Activated T-helper 1 cell treated with anti-CD3 and anti-CD28 coated beads, Interleukin-12 subunit alpha, Interleukin-12 subunit beta, Interleukin-2, Interleukin-4 antibody, amounts not matched to agents 30 ng/mL and 10 ng/mL and 1 ng/mL, durations not matched to agents 14 hours and 24 hours and 36 hours (primary cell): ENCODE measurements at regions not wholly inside any gene's neighbourhood (a gene's known extent, or its start where the extent isn't known, plus 50 kb on each side); places are given as distances from the start of the nearest gene placed in this dataset.
"Not testable (repeated sequence)": the region's sequence is repeated elsewhere in the genome, so short reads cannot be mapped to it uniquely, and the experiment has no call there.

Experiments
- DNase-seq: peaks from one replicate; pipeline ENCODE4 v3.0.0; 2021; ENCODE audit warnings: low spot score
- H3K27ac Mint-ChIP-seq: one replicate; pipeline ENCODE4 v1.8.0; 2021; ENCODE audit warnings: mild to moderate bottlenecking, mixed read lengths
- H3K27me3 Mint-ChIP-seq: one replicate; pipeline ENCODE4 v1.8.0; 2022; ENCODE audit warnings: mild to moderate bottlenecking, moderate library complexity, mixed read lengths; ENCODE audit not compliant: insufficient read depth
- H3K36me3 Mint-ChIP-seq: one replicate; pipeline ENCODE4 v1.8.0; 2021; ENCODE audit warnings: low read depth, mixed read lengths
- H3K4me1 Mint-ChIP-seq: one replicate; pipeline ENCODE4 v1.8.0; 2021; ENCODE audit warnings: low read depth, mixed read lengths
- H3K4me3 Mint-ChIP-seq: one replicate; pipeline ENCODE4 v1.8.0; 2021; ENCODE audit warnings: mild to moderate bottlenecking, moderate library complexity, mixed read lengths
- H3K9me3 Mint-ChIP-seq: one replicate; pipeline ENCODE4 v1.8.0; 2021; ENCODE audit warnings: mixed read lengths
- intact Hi-C: fragments of 100-400 bp; cut with micrococcal nuclease; formaldehyde crosslinking; loops from one replicate; pipeline ENCODE4 v1.15.1; 2024

DNA sequence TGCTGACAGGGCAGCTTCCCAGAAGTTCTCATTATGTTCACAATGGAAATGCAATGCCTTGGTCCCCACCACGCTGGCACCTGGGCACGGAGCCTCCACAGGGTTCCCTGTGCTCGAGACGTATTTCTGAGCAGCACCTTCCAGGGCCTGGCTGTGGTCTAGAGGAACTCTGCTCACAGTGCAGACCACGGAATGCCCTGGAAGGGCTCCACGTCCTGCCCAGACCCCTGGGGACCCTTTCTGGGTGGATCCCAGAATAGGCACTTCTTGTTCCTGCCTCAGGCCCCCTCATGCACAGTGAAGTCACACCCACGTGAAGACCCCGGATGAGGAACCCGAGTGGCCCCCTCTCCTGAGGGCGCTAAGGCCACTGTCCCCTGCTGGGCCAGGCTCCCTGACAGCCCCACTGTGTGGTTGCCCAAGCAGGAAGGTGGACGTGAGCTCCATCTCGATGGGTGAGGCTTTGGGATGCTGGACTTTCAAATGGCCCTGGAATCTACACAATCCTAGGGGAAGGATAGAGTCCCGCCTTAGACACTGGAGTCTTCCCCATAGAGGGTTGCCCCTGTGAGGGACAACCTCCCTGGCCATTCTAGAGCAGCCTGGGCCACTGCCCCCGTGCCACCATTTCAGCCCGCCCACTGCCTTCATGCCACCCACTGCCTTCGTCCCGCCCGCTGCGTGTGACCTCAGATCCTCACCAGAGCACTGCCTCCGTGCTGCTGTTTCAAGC is 1106.8 kb downstream of the BRD1 start:
- Mint-ChIP-seq H3K36me3 (no peaks in the 10 kb centered on the region), H3K4me3 (no peak overlapping the region)

GRCh38 chr22:48719978-48720661 is 1107.6 kb downstream of the BRD1 start:
- no peak overlapping the region for H3K27ac Mint-ChIP-seq
- intact Hi-C loops = no loop called here
- DNase-seq = no peak

More for the DNA sequence above, 1106.8 kb downstream of the BRD1 start:
- H3K27me3 Mint-ChIP-seq = no peaks in the 10 kb centered on the region
- no peak overlapping the region for H3K27ac Mint-ChIP-seq
- no peaks in the 10 kb centered on the region for H3K4me1 Mint-ChIP-seq
- H3K9me3 Mint-ChIP-seq = peaks cover 9% of the 10 kb centered on the region
- intact Hi-C loops = no loop called here
- DNase-seq = no peak

GRCh38 chr22:48718818-48719500 is 1108.7 kb downstream of the BRD1 start:
- Mint-ChIP-seq H3K4me3 (no peak overlapping the region), H3K36me3 (no peaks in the 10 kb centered on the region), H3K27me3 (no peaks in the 10 kb centered on the region), H3K9me3 (peaks cover 7% of the 10 kb centered on the region), H3K27ac (no peak overlapping the region), H3K4me1 (no peaks in the 10 kb centered on the region)
- no peak for DNase-seq
- intact Hi-C loops = no loop called here

More at GRCh38 chr22:48719978-48720661, 1107.6 kb downstream of the BRD1 start:
- no peak overlapping the region for H3K4me3 Mint-ChIP-seq
- H3K9me3 Mint-ChIP-seq = peaks cover 7% of the 10 kb centered on the region
- no peaks in the 10 kb centered on the region for H3K36me3 Mint-ChIP-seq
- H3K27me3 Mint-ChIP-seq = no peaks in the 10 kb centered on the region
- H3K4me1 Mint-ChIP-seq = no peaks in the 10 kb centered on the region

GRCh38 chr22:48717883-48718817 is 1109.5 kb downstream of the BRD1 start:
- Mint-ChIP-seq H3K36me3 (no peaks in the 10 kb centered on the region), H3K27me3 (no peaks in the 10 kb centered on the region)
- no peak for DNase-seq

GRCh38 chr22:48717076-48717810 is 1110.4 kb downstream of the BRD1 start:
- no peaks in the 10 kb centered on the region for H3K36me3 Mint-ChIP-seq
- H3K9me3 Mint-ChIP-seq = peaks cover 7% of the 10 kb centered on the region
- no peak overlapping the region for H3K4me3 Mint-ChIP-seq
- H3K27me3 Mint-ChIP-seq = no peaks in the 10 kb centered on the region
- intact Hi-C loops = no loop called here
- H3K27ac Mint-ChIP-seq = no peak overlapping the region
- no peaks in the 10 kb centered on the region for H3K4me1 Mint-ChIP-seq
- no peak for DNase-seq

More at GRCh38 chr22:48717883-48718817, 1109.5 kb downstream of the BRD1 start:
- Mint-ChIP-seq H3K27ac (no peak overlapping the region), H3K9me3 (peaks cover 7% of the 10 kb centered on the region), H3K4me3 (no peak overlapping the region), H3K4me1 (no peaks in the 10 kb centered on the region)
- intact Hi-C loops = no loop called here

DNA sequence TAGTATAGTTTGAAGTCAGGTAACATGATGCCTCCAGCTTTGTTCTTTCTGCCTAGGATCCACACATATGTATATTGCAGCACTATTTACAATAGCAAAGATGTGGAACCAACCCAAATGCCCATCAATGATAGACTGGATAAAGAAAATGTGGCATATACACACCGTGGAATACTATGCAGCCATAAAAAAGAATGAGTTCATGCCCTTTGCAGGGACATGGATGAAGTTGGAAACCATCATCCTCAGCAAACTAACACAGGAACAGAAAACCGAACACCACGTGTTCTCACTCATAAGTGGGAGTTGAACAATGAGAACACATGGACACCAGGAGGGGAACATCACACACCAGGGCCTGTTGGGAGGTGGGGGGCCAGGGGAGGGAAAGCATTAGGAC is 1111.5 kb downstream of the BRD1 start:
- H3K4me1 Mint-ChIP-seq, H3K36me3 Mint-ChIP-seq, H3K4me3 Mint-ChIP-seq, DNase-seq, H3K27ac Mint-ChIP-seq, intact Hi-C loops, H3K27me3 Mint-ChIP-seq, H3K9me3 Mint-ChIP-seq: not testable (repeated sequence)

- Mint-ChIP-seq H3K27ac (no peak overlapping the region), H3K4me3 (no peak overlapping the region), H3K9me3 (peaks cover 7% of the 10 kb centered on the region), H3K4me1 (no peaks in the 10 kb centered on the region), H3K27me3 (no peaks in the 10 kb centered on the region), H3K36me3 (no peaks in the 10 kb centered on the region)
- intact Hi-C loops = no loop called here
- no peak for DNase-seq
These were observed 1112.2 kb downstream of the BRD1 start for GRCh38 chr22:48715511-48715910.

- DNase-seq = no peak
- no peak overlapping the region for H3K27ac Mint-ChIP-seq
- H3K36me3 Mint-ChIP-seq = no peaks in the 10 kb centered on the region
- intact Hi-C loops = no loop called here
- H3K9me3 Mint-ChIP-seq = peaks cover 7% of the 10 kb centered on the region
- H3K27me3 Mint-ChIP-seq = no peaks in the 10 kb centered on the region
- no peaks in the 10 kb centered on the region for H3K4me1 Mint-ChIP-seq
- no peak overlapping the region for H3K4me3 Mint-ChIP-seq
These were observed 1113.4 kb downstream of the BRD1 start for GRCh38 chr22:48714231-48714630.

GRCh38 chr22:48713272-48714205 is 1114.1 kb downstream of the BRD1 start:
- no peaks in the 10 kb centered on the region for H3K27me3 Mint-ChIP-seq
- DNase-seq = no peak
- H3K36me3 Mint-ChIP-seq = no peaks in the 10 kb centered on the region
- no peak overlapping the region for H3K4me3 Mint-ChIP-seq
- no peaks in the 10 kb centered on the region for H3K4me1 Mint-ChIP-seq
- intact Hi-C loops = no loop called here
- H3K27ac Mint-ChIP-seq = no peak overlapping the region
- H3K9me3 Mint-ChIP-seq = peaks cover 7% of the 10 kb centered on the region

DNA sequence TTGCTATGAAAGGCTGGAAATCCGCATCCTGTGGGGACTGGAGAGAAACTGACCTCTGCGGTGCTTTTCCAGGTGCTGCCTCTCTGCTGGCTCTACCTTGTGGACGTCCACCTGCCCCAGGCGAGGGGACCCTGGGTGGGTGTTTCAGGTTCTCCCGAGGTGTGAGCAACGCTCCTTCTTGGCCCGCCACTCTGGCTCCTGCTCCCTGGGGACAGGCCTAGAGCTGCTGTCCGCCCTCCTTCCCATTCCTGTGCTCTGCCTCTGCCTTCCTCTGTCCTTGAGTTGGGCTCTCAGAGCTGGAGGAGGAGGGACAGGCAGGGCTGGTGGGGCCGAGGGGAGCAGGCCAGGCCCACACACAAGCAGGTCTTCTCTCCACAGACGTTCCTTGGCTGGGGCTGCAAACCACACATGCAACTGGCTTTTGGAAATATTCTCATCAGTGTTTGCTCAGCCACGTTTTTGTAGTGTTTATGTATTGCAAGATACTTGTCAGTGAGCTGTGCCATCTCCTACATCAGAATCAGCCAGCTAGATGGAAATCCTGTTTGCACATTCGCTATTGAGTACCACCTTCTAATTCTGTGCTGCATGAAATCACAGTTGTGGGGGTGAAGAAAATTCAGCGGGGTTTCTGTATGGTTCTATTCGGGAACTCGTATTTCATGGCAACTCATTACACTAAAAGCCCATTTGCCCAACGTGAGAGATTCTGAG is 1115.0 kb downstream of the BRD1 start:
- DNase-seq = no peak
- H3K27me3 Mint-ChIP-seq = no peaks in the 10 kb centered on the region
- no peak overlapping the region for H3K4me3 Mint-ChIP-seq
- no peaks in the 10 kb centered on the region for H3K4me1 Mint-ChIP-seq
- H3K27ac Mint-ChIP-seq = no peak overlapping the region
- intact Hi-C loops = no loop called here
- H3K9me3 Mint-ChIP-seq = peaks cover 7% of the 10 kb centered on the region
- H3K36me3 Mint-ChIP-seq = no peaks in the 10 kb centered on the region

GRCh38 chr22:48711669-48712068 is 1116.0 kb downstream of the BRD1 start:
- no peak for DNase-seq
- no peaks in the 10 kb centered on the region for H3K4me1 Mint-ChIP-seq
- H3K27me3 Mint-ChIP-seq = no peaks in the 10 kb centered on the region
- no peak overlapping the region for H3K27ac Mint-ChIP-seq
- H3K9me3 Mint-ChIP-seq = peaks cover 7% of the 10 kb centered on the region
- no peak overlapping the region for H3K4me3 Mint-ChIP-seq
- no peaks in the 10 kb centered on the region for H3K36me3 Mint-ChIP-seq
- intact Hi-C loops = no loop called here
